ENCODE measurements at regions not wholly inside any gene's neighbourhood (a gene's known extent, or its start where the extent isn't known, plus 50 kb on each side); places are given as distances from the start of the nearest gene placed in this dataset.
"Not testable (repeated sequence)": the region's sequence is repeated elsewhere in the genome, so short reads cannot be mapped to it uniquely, and the experiment has no call there.

GRCh38 chr11:42337786-42338455 is 878.5 kb upstream of the LRRC4C start:
- intact Hi-C loops (cut with micrococcal nuclease), result no loop called here
- ATAC-seq (no peak), DNase-seq (no peak)

GRCh38 chr11:42344204-42344792 is 884.8 kb upstream of the LRRC4C start:
- DNase-seq (no peak), ATAC-seq (no peak)
- intact Hi-C loops (cut with micrococcal nuclease), result no loop called here

DNA sequence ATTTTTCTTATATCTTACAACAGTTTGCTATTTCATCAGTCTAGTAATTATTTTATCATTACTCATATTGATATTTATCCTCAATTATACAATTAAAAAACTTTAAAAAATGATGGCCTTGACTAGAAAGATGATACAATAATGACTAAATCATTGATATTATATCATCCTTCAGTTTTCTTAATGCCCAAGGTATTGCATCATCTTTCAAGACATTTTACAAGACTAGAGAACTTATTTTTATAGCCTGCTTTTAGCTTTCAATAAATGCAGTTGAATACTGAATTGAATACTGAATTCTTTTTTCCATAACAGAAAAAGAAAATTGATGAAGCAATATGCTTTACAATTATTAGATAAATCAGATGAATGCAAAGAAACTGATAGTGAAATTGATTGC is 886.5 kb upstream of the LRRC4C start:
- intact Hi-C loops (cut with micrococcal nuclease), result no loop called here
- DNase-seq (no peak), ATAC-seq (no peak)

- ATAC-seq (no peak), DNase-seq (no peak)
- intact Hi-C loops (cut with micrococcal nuclease), result no loop called here
These were observed 904.2 kb upstream of the LRRC4C start for GRCh38 chr11:42363701-42364100.

GRCh38 chr11:42390116-42390515 is 921.7 kb upstream of the API5 start:
- intact Hi-C loops (cut with micrococcal nuclease), result no loop called here
- no peak for ATAC-seq
- DNase-seq, result no peak

DNA sequence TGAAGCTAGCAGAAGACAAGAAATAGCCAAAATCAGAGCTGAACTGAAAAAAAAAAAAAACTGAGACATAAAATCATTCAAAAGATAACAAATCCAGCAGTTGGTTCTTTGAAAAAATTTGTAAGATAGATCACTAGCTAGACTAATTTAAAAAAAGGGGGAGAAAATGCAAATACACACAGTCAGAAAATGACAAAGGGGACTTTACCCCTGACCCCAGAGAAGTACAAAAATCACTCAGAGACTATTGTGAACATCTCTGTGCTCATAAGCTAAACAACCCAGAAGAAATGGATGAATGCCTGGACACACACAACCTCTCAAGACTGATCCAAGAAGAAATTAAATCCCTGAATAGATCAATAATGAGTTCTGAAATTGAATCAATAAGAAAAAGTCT is 914.3 kb upstream of the API5 start:
- intact Hi-C loops (cut with micrococcal nuclease), result no loop called here
- DNase-seq (no peak), ATAC-seq (no peak)

- no peak for ATAC-seq
- DNase-seq, result no peak
- intact Hi-C loops (cut with micrococcal nuclease), result no loop called here
These were observed 904.5 kb upstream of the API5 start for GRCh38 chr11:42407341-42407740.

DNA sequence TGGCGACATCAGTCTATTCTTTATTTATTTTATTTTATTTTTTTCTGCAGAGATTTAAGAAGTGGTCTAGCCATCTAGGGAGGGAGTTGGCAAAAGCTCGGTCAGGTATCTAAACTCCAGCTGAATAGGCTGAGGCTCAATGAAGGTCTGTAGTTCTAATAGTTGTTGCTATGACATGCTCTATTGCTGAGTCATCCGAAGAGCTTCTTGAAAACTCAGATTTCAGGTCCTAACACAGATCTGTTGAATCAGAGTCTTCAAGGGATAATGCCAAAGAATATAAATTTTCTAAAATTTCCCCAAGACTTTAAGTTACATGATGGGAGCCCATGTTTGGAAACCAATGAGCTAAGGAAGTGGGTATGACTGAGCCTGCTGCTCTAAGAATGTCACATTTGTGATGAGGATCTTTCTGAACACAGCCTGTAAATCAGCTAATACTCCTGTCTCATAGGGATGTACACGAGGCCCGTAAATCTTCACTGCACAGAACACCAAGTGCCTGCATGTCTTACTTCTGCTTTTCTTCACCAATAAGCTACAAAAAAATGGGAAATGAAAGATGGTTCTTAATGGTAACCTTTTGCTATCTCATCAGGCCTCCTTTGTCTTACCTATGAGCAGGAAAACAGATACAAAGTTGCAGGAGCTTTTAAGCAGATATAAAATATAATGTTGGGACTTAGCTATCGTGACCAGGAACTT is 901.4 kb upstream of the API5 start:
- DNase-seq (no peak), ATAC-seq (no peak)
- intact Hi-C loops (cut with micrococcal nuclease), result no loop called here

DNA sequence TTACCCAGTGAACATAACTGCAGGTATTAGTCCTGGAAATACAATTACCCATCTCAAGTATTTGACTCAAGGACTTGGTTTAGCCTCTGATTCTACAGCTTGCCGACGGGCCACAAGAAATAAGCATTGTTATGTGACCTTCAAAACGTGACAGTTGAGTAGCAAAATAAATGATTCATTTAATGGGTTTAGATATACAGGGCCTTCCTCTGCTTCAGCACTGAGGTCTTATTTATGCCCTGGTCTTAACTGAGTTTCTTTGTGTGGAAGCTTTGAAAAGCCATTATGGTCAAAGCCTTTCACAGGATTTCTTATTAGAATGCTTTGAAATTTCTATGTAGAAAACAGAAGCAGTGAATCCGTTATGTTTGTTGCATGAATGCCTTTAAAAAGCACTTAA is 899.2 kb upstream of the API5 start:
- DNase-seq, result no peak
- ATAC-seq, result no peak
- intact Hi-C loops (cut with micrococcal nuclease), result no loop called here

GRCh38 chr11:42417691-42418090 is 894.1 kb upstream of the API5 start:
- intact Hi-C loops (cut with micrococcal nuclease), result no loop called here
- DNase-seq (no peak), ATAC-seq (no peak)

DNA sequence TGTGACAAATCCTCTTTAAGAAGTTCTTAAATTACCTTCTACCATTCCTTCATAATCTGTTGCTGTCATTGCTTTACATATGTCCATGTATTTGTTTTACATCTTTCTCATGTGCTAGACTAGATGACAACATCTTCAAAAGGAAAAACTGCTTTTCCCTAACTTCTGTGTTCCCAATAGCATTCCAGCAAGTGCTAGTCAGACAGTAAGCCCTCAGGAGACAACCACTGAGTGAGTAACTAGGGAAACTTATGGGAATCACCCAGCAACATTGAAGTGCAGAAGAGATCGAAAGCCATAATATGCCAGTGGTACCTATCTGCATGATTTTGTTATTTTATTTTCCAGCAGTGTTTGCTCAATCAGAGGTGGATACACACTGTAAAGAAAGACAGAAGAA is 889.7 kb upstream of the API5 start:
- DNase-seq, result no peak
- no peak for ATAC-seq
- intact Hi-C loops (cut with micrococcal nuclease), result no loop called here

DNA sequence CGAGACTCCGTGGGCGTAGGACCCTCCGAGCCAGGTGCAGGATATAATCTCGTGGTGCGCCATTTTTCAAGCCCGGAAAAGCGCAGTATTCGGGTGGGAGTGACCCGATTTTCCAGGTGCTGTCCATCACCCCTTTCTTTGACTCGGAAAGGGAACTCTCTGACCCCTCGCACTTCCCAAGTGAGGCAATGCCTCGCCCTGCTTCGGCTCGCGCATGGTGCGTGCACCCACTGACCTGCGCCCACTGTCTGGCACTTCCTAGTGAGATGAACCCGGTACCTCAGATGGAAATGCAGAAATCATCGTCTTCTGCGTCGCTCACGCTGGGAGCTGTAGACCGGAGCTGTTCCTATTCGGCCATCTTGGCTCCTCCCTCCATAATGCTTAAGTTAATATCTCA is 876.9 kb upstream of the API5 start:
- DNase-seq; intact Hi-C loops (cut with micrococcal nuclease); ATAC-seq: not testable (repeated sequence)

GRCh38 chr11:42444406-42444805 is 867.4 kb upstream of the API5 start:
- intact Hi-C loops (cut with micrococcal nuclease), result no loop called here
- DNase-seq (no peak), ATAC-seq (no peak)

GRCh38 chr11:42462558-42463310 is 849.1 kb upstream of the API5 start:
- intact Hi-C loops (cut with micrococcal nuclease), result no loop called here
- ATAC-seq (no peak), DNase-seq (no peak)

DNA sequence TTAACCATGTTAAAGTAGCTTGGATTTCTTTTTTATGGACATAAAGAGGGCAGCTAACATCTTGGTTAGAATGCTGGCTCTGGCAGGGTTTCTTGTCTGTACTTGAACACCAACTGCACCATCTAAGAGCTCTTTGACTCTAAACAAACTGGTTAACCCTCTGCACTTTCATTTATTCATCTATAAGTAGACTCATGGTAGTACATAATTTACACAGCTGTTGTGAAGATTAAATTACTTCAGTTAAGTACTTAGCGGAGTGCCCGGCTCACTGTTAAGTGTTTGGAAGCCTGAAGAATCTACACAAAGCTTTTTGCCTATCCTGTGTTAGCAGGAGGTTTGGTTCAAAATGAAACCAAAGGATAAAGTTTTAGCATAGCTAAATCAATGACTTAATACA is 846.2 kb upstream of the API5 start:
- ATAC-seq (no peak), DNase-seq (no peak)
- intact Hi-C loops (cut with micrococcal nuclease), result no loop called here

DNA sequence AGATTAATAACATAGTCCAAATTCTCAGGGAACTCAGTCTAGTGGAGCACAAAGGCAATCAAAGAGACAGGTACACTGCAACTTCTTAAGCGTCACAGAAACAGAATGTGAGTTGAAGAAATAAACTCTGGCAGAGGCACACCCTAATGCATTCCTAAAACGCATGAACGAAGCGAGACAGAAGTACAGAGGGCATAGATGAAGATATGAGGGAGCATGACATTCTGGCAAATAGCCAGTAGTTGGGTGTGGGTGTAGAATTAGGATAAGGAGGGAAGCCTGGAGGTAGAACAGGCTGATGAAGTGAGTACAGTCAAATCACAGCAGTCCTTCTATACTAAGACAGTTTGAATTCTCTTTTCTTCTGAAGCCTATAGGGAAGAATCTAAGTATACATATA is 838.7 kb upstream of the API5 start:
- no peak for DNase-seq
- intact Hi-C loops (cut with micrococcal nuclease), result no loop called here

GRCh38 chr11:42482822-42483221 is 829.0 kb upstream of the API5 start:
- intact Hi-C loops (cut with micrococcal nuclease), result no loop called here
- ATAC-seq (no peak), DNase-seq (no peak)

More for the DNA sequence above, 838.7 kb upstream of the API5 start:
- ATAC-seq, result no peak

DNA sequence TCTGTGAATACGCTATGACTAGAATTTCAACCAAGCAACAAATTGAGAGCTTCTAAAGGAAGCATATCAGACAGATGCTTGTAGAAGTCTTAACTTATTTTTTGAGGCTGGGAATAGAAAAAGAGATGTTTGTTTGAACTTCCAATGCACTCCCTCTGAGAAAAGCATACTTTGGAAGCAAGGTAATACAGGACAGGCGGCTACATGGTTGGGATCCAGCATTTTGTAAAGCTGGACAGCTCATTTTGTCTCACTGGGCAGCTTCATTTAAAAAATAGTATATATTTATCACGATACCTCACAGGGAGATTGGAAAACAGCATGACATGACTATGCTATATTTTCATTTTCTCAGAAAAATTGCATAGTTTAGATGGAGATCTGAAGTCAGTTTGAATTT is 821.3 kb upstream of the API5 start:
- intact Hi-C loops (cut with micrococcal nuclease), result no loop called here
- ATAC-seq (no peak), DNase-seq (no peak)

DNA sequence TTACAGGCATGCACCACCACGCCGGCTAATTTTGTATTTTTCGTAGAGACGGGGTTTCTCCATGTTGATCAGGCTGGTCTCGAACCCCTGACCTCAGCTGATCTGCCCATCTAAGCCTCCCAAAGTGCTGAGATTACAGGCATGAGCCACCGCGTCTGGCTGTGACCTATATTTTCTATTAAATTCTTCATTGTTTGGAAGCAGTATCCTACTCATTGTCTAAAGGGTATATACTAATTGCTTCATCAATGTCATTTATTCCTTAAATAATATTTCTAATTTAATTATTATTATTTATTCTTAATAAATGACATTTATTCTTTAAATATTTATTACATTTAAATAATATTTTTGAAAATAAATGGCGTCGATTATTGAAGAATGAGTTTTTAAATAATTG is 817.3 kb upstream of the API5 start:
- ATAC-seq (no peak), DNase-seq (no peak)
- intact Hi-C loops (cut with micrococcal nuclease), result no loop called here

DNA sequence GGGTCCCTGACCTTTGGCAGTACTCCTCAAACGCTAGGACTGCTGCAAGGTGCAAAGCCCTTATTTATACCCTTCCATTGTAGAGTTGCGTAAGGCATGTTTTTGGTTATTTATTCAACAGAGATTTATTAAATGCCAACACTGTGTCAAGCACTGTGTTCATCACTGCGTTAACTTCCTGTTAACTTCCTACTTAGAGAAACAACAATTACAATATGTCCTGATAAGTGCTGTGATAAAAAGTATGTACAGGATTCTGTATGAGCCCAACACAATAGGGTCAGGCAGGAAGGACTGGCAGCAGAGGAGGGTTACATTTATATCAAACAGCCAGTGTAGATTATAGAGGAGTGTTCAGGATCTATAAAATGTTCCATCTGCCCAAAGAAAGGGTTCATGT is 812.8 kb upstream of the API5 start:
- ATAC-seq, result no peak
- DNase-seq, result no peak
- intact Hi-C loops (cut with micrococcal nuclease), result no loop called here

All from left ventricle myocardium superior (tissue), 1 donor.